Breast epithelium (tissue), 4 donors: ENCODE measurements at regions not wholly inside any gene's neighbourhood (a gene's known extent, or its start where the extent isn't known, plus 50 kb on each side); places are given as distances from the start of the nearest gene placed in this dataset.
"Not testable (repeated sequence)": the region's sequence is repeated elsewhere in the genome, so short reads cannot be mapped to it uniquely, and the experiment has no call there.

Experiments used
- DNase-seq, 2 donors: peaks; one replicate each; pipeline ENCODE4 v3.0.0-alpha.2; 2019; ENCODE audit warnings: low spot score in 2 of 2
- H3K27ac ChIP-seq, 2 donors: fragments of 200-600 bp; sonication (generic) in 1 of 2; one replicate each; pipeline ENCODE4 v1.5.1; 2016 to 2019; ENCODE audit warnings: mild to moderate bottlenecking in 1 of 2
- H3K27me3 ChIP-seq, 2 donors: fragments of 200-600 bp; sonication (generic) in 1 of 2; one replicate each; pipeline versions ENCODE4 v1.5.1 to v1.6.0; 2017 to 2019; ENCODE audit warnings: control low read depth in 1 of 2, mild to moderate bottlenecking in 1 of 2
- H3K36me3 ChIP-seq: fragments of 200-600 bp; one replicate; pipeline ENCODE4 v1.5.1; 2019
- H3K4me1 ChIP-seq, 2 donors: fragments of 200-600 bp; sonication (generic); one replicate each; pipeline ENCODE4 v1.5.1; 2016 to 2019; ENCODE audit warnings: control low read depth in 1 of 2
- H3K4me3 ChIP-seq, 3 donors: fragments of 200-600 bp; sonication (generic); 1 replicate in 2 of 3; 2 replicates in 1 of 3; pipeline ENCODE4 v1.5.1; 2016 to 2019; ENCODE audit warnings: mild to moderate bottlenecking in 3 of 3, moderate library complexity in 2 of 3
- H3K9me3 ChIP-seq, 2 donors: fragments of 200-600 bp; sonication (generic) in 1 of 2; one replicate each; pipeline ENCODE4 v1.5.1; 2016 to 2019; ENCODE audit warnings: control low read depth in 1 of 2
- POLR2A ChIP-seq: fragments of 450-650 bp; IDR thresholded peaks from one replicate; pipeline ENCODE4 v1.6.1; 2016; ENCODE audit warnings: antibody characterized with exemption, mild to moderate bottlenecking, moderate library complexity
- POLR2AphosphoS5 ChIP-seq, 3 donors: sonication (generic); formaldehyde crosslinking; IDR thresholded peaks; one replicate each; pipeline ENCODE4 v1.6.1; 2017; ENCODE audit warnings: antibody characterized with exemption in 3 of 3
- intact Hi-C: fragments of 100-400 bp; cut with DNase I; formaldehyde crosslinking; loops from one replicate; pipeline ENCODE4 v1.15.1; 2023; ENCODE audit warnings: low total_unique reads
- TF ChIP-seq, protein P1 (sequence below), 3 donors: fragments of 450-650 bp; IDR thresholded peaks; one replicate each; pipeline ENCODE4 v1.5.1; 2016 to 2017; ENCODE audit warnings: antibody characterized with exemption in 3 of 3, mild to moderate bottlenecking in 3 of 3, moderate library complexity in 3 of 3

DNA sequence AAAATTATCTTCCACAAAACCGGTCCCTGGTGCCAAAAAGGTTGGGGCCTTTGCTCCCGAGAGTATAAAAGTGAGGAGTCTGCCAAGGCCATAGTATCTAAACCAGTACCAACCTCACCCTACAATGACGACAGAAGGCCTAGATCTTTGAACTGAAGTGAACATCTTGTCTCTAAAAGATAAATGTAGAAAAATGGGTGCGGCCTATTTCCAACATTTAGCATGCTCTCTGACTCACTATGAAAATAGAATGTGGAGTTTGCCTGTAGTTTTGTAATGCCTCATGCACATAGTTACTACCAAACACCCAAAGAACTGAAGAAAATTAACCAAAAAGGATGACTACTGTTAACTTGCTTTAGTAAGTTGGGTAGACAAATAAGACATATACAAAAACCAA is 218.4 kb downstream of the SLITRK2 start:
- no peak overlapping the region for H3K27ac ChIP-seq
- no peaks in the 10 kb centered on the region for H3K4me1 ChIP-seq
- no peaks in the 10 kb centered on the region for H3K9me3 ChIP-seq
- H3K36me3 ChIP-seq, result no peaks in the 10 kb centered on the region
- peaks cover 0 to 4% of the 10 kb centered on the region in 2 donors for H3K27me3 ChIP-seq
- intact Hi-C loops, result no loop called here
- DNase-seq, result no peak
- TF ChIP-seq, protein P1, sequence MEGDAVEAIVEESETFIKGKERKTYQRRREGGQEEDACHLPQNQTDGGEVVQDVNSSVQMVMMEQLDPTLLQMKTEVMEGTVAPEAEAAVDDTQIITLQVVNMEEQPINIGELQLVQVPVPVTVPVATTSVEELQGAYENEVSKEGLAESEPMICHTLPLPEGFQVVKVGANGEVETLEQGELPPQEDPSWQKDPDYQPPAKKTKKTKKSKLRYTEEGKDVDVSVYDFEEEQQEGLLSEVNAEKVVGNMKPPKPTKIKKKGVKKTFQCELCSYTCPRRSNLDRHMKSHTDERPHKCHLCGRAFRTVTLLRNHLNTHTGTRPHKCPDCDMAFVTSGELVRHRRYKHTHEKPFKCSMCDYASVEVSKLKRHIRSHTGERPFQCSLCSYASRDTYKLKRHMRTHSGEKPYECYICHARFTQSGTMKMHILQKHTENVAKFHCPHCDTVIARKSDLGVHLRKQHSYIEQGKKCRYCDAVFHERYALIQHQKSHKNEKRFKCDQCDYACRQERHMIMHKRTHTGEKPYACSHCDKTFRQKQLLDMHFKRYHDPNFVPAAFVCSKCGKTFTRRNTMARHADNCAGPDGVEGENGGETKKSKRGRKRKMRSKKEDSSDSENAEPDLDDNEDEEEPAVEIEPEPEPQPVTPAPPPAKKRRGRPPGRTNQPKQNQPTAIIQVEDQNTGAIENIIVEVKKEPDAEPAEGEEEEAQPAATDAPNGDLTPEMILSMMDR (IDR thresholded peaks at IDR 0.05), result no peak
- no peak for TF ChIP-seq POLR2AphosphoS5 (IDR thresholded peaks at IDR 0.05)
- no peak for TF ChIP-seq POLR2A
- H3K4me3 ChIP-seq, result no peak overlapping the region

DNA sequence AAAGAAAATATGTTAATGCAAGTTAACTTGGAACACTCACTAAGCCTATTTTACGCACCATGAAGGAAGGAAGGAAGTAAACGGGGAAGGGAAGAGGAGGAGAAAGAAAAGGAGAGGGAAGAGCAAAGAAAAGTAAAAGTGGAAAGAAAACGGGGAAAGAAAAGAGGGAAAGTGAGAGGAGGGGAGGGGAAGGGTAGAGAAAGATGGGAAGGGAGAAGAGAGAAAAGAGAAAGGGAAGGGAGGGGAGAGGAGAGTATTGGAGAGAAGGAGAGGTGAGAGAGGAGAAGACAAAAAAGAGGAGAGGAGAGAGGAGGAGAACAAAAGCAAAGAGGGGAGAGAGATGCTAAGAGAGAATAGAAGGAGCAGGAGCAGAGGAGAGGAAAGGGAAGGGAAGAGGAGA is 224.1 kb downstream of the SLITRK2 start:
- TF ChIP-seq POLR2AphosphoS5 (IDR thresholded peaks at IDR 0.05), result no peak
- Histone ChIP-seq H3K4me1 (no peaks in the 10 kb centered on the region), H3K27me3 (peaks cover 0 to 4% of the 10 kb centered on the region in 2 donors), H3K9me3 (no peaks in the 10 kb centered on the region), H3K4me3 (no peak overlapping the region), H3K27ac (no peak overlapping the region), H3K36me3 (no peaks in the 10 kb centered on the region)
- DNase-seq, result no peak
- intact Hi-C loops, result no loop called here

DNA sequence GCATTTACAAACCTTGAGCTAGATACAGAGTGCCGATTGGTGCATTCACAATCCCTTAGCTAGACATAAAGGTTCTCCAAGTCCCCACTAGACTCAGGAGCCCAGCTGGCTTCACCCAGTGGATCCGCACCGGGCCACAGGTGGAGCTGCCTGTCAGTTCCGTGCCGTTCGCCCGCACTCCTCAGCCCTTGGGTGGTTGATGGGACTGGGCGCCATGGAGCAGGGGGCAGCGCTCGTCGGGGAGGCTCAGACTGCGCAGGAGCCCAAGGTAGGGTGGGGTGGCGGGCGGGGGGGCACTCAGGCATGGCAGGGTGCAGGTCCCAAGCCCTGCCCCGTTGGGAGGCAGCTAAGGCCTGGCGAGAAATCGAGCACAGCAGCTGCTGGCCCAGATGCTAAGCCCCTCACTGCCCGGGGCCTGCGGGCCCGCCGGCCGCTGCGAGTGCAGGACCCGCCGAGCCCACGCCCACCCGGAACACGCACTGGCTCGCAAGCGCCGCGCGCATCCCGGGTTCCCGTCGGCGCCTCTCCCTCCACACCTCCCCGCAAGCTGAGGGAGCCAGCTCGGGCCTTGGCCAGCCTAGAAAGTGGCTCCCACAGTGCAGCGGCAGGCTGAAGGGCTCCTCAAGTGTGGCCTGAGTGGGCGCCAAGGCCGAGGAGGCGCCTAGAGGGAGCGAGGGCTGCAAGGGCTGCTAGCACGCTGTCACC is 228.5 kb downstream of the SLITRK2 start:
- H3K4me3 ChIP-seq, DNase-seq, H3K36me3 ChIP-seq, H3K4me1 ChIP-seq, H3K27me3 ChIP-seq, intact Hi-C loops, H3K9me3 ChIP-seq, H3K27ac ChIP-seq: not testable (repeated sequence)

DNA sequence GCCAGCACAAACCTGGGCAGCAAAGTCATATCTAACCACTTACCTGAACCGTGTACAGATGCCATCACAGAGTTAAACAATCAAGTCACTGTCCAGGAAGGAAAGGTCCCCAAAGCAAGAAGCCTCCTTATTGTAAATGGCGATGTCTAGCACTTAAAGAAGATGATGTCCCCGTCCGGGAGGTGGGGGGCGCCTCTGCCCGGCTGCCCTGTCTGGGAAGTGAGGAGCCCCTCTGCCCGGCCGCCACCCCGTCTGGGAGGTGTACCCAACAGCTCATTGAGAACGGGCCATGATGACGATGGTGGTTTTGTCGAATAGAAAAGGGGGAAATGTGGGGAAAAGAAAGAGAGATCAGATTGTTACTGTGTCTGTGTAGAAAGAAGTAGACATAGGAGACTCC is 231.9 kb downstream of the SLITRK2 start:
- H3K9me3 ChIP-seq, H3K4me3 ChIP-seq, DNase-seq, H3K27ac ChIP-seq, H3K27me3 ChIP-seq, H3K4me1 ChIP-seq, intact Hi-C loops, H3K36me3 ChIP-seq: not testable (repeated sequence)

DNA sequence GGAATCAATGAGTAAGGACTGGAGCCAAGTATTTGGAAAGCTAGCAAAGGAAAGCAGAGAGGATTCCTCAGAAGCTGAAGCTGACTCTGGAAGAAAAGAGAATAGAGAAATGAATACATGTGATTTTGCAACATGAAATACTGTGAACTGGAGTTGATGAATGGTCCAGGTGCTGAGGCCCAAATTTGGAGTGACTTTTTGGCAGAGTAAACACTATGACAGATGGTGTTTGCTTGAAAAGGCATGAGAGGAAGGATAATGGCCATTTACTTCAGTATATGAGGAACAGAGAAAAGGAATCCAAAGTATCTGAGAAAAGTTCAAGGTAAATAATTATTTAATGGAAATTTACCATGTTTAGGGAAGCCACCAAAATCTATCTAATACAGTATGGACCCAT is 236.7 kb downstream of the SLITRK2 start:
- DNase-seq, result no peak
- Histone ChIP-seq H3K27ac (no peak overlapping the region), H3K9me3 (no peaks in the 10 kb centered on the region), H3K4me1 (no peaks in the 10 kb centered on the region), H3K4me3 (no peak overlapping the region), H3K27me3 (peaks cover 0 to 6% of the 10 kb centered on the region in 2 donors), H3K36me3 (no peaks in the 10 kb centered on the region)
- intact Hi-C loops, result no loop called here
- TF ChIP-seq POLR2AphosphoS5 (IDR thresholded peaks at IDR 0.05) (no peak), POLR2A (no peak)
- TF ChIP-seq, protein P1 (IDR thresholded peaks at IDR 0.05), result no peak

DNA sequence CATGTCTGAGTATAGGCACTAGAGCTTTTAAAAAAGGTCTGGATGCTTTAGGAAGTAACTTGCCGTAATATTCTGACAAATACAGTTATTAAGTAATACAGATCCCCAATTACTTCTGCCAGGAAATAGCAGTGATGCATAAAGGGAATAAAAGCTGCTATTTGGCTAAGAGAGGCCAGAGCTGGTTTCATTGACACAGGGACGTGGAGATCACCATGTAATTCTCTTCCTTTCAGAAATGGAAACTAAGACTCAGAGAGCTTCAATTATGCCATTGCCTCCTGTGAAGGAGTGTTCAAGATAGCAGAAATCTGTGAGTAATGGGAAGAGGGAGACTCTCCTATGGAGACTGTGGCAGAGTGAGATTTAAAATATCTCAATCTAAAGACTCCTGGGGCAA is 238.1 kb downstream of the SLITRK2 start:
- no peak for DNase-seq
- Histone ChIP-seq H3K4me1 (no peaks in the 10 kb centered on the region), H3K9me3 (no peaks in the 10 kb centered on the region), H3K4me3 (no peak overlapping the region), H3K27ac (no peak overlapping the region), H3K36me3 (no peaks in the 10 kb centered on the region), H3K27me3 (peaks cover 0 to 6% of the 10 kb centered on the region in 2 donors)
- no peak for TF ChIP-seq POLR2A
- no peak for TF ChIP-seq POLR2AphosphoS5 (IDR thresholded peaks at IDR 0.05)
- TF ChIP-seq, protein P1 (IDR thresholded peaks at IDR 0.05), result no peak
- intact Hi-C loops, result no loop called here
